Large intestine (tissue), 3 donors: ENCODE measurements at regions not wholly inside any gene's neighbourhood (a gene's known extent, or its start where the extent isn't known, plus 50 kb on each side); places are given as distances from the start of the nearest gene placed in this dataset.

ENCODE experiments used
- DNase-seq, 2 donors: peaks; one replicate each; pipeline versions ENCODE4 v3.0.0 to v3.0.0-alpha.2; 2013
- H3K27ac ChIP-seq: one replicate; pipeline ENCODE4 v1.5.1; 2013; ENCODE audit warnings: low read length
- H3K27me3 ChIP-seq: 2 replicates; pipeline ENCODE4 v1.6.1; 2013; ENCODE audit warnings: low read length; ENCODE audit not compliant: control insufficient read depth, insufficient read depth
- H3K36me3 ChIP-seq: 2 replicates; pipeline ENCODE4 v1.6.1; 2013; ENCODE audit warnings: low read length; ENCODE audit not compliant: control insufficient read depth, insufficient read depth
- H3K4me1 ChIP-seq: one replicate; pipeline ENCODE4 v1.6.1; 2013; ENCODE audit warnings: low read length; ENCODE audit not compliant: control insufficient read depth, insufficient read depth
- H3K4me3 ChIP-seq: one replicate; pipeline ENCODE4 v1.5.1; 2013; ENCODE audit warnings: low read length
- H3K9me3 ChIP-seq: one replicate; pipeline ENCODE4 v1.6.1; 2013; ENCODE audit warnings: mild to moderate bottlenecking, low read depth, low read length, moderate library complexity; ENCODE audit not compliant: control insufficient read depth
- WGBS: methylation state at CpG from one replicate; pipeline ENCODE4 v1.1.5; 2013; ENCODE audit warnings: low lambda C conversion rate; ENCODE audit not compliant: insufficient coverage; 5-methylcytosine and 5-hydroxymethylcytosine counted together

- DNase-seq, result no peak
- no peaks in the 10 kb centered on the region for H3K27me3 ChIP-seq
- no peak overlapping the region for H3K4me3 ChIP-seq
- H3K4me1 ChIP-seq, result no peaks in the 10 kb centered on the region
- no peaks in the 10 kb centered on the region for H3K36me3 ChIP-seq
- H3K9me3 ChIP-seq, result no peaks in the 10 kb centered on the region
- H3K27ac ChIP-seq, result no peak overlapping the region
Measured at GRCh38 chr3:80275120-80275519, 507.3 kb upstream of the ROBO1 start.

DNA sequence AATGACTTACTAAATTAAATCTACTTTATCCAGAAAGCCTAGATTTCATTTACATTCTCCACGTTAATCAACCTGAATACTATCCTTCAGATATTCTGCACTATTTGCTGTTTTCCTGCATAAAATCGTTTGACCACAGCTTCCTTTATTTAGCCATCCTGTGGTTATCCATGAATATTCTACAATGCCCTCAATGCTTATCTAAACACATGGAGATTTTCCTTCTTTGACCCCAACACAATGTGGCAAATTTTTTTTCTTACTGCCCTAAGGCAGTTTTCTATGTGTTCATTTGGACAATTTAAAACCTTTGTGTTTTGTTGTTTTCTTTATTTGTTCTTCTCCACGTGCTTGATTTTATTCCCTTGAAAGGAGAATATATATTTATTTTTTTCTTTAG lies 495.5 kb upstream of the ROBO1 start:
- H3K36me3 ChIP-seq, result no peaks in the 10 kb centered on the region
- WGBS, result 88% methylated on average over 3 of the region's 3 CpGs
- H3K27me3 ChIP-seq, result no peaks in the 10 kb centered on the region
- H3K9me3 ChIP-seq, result no peaks in the 10 kb centered on the region
- H3K4me1 ChIP-seq, result no peaks in the 10 kb centered on the region
- no peak for DNase-seq
- no peak overlapping the region for H3K4me3 ChIP-seq
- H3K27ac ChIP-seq, result no peak overlapping the region

GRCh38 chr3:80261082-80261481 lies 493.3 kb upstream of the ROBO1 start:
- H3K27me3 ChIP-seq, result no peaks in the 10 kb centered on the region
- H3K4me3 ChIP-seq, result no peak overlapping the region
- H3K4me1 ChIP-seq, result no peaks in the 10 kb centered on the region
- no peaks in the 10 kb centered on the region for H3K9me3 ChIP-seq
- no peak overlapping the region for H3K27ac ChIP-seq
- no peak for DNase-seq
- no peaks in the 10 kb centered on the region for H3K36me3 ChIP-seq

GRCh38 chr3:80259736-80260135 lies 491.9 kb upstream of the ROBO1 start:
- H3K4me3 ChIP-seq, result no peak overlapping the region
- 85% methylated on average over 2 of the region's 4 CpGs for WGBS
- no peak for DNase-seq
- H3K27ac ChIP-seq, result no peak overlapping the region
- H3K36me3 ChIP-seq, result no peaks in the 10 kb centered on the region
- H3K9me3 ChIP-seq, result no peaks in the 10 kb centered on the region
- no peaks in the 10 kb centered on the region for H3K4me1 ChIP-seq
- H3K27me3 ChIP-seq, result no peaks in the 10 kb centered on the region

DNA sequence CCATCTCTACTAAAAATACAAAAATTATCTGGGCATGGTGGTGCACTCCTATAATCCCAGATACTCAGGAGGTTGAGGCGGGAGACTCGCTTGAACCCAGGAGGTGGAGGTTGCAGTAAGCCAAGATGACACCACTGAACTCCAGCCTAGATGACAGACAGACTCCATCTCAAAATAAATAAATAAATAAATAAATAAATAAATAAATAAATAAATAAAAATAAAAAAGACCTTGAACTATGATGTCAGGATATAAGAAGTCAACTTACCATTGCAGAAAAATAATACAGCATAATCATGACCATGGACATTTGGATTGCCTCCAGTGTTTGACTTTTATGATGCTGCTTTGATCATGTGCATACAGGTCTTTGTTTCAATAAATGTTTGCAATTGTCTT lies 484.3 kb upstream of the ROBO1 start:
- no CpG with 5 or more reads among the region's 2 CpGs for WGBS

GRCh38 chr3:80247766-80248165 lies 480.0 kb upstream of the ROBO1 start:
- H3K9me3 ChIP-seq, result peaks cover 3% of the 10 kb centered on the region
- H3K27ac ChIP-seq, result no peak overlapping the region
- H3K4me1 ChIP-seq, result no peaks in the 10 kb centered on the region
- no peaks in the 10 kb centered on the region for H3K36me3 ChIP-seq
- no peaks in the 10 kb centered on the region for H3K27me3 ChIP-seq
- WGBS, result 100% methylated on average over 1 of the region's 3 CpGs
- no peak overlapping the region for H3K4me3 ChIP-seq
- no peak for DNase-seq

More for the DNA sequence above, 484.3 kb upstream of the ROBO1 start:
- H3K27ac ChIP-seq, result no peak overlapping the region
- DNase-seq, result no peak
- H3K27me3 ChIP-seq, result no peaks in the 10 kb centered on the region
- H3K36me3 ChIP-seq, result no peaks in the 10 kb centered on the region
- no peak overlapping the region for H3K4me3 ChIP-seq
- peaks cover 3% of the 10 kb centered on the region for H3K9me3 ChIP-seq
- H3K4me1 ChIP-seq, result no peaks in the 10 kb centered on the region

GRCh38 chr3:80244390-80244789 lies 476.6 kb upstream of the ROBO1 start:
- DNase-seq, result no peak
- 67% methylated on average over 3 of the region's 6 CpGs for WGBS
- H3K4me1 ChIP-seq, result no peaks in the 10 kb centered on the region

GRCh38 chr3:80241791-80242190 lies 474.0 kb upstream of the ROBO1 start:
- no peaks in the 10 kb centered on the region for H3K27me3 ChIP-seq

More at GRCh38 chr3:80244390-80244789, 476.6 kb upstream of the ROBO1 start:
- H3K4me3 ChIP-seq, result no peak overlapping the region
- no peaks in the 10 kb centered on the region for H3K36me3 ChIP-seq
- H3K9me3 ChIP-seq, result no peaks in the 10 kb centered on the region
- H3K27me3 ChIP-seq, result no peaks in the 10 kb centered on the region
- H3K27ac ChIP-seq, result no peak overlapping the region

DNA sequence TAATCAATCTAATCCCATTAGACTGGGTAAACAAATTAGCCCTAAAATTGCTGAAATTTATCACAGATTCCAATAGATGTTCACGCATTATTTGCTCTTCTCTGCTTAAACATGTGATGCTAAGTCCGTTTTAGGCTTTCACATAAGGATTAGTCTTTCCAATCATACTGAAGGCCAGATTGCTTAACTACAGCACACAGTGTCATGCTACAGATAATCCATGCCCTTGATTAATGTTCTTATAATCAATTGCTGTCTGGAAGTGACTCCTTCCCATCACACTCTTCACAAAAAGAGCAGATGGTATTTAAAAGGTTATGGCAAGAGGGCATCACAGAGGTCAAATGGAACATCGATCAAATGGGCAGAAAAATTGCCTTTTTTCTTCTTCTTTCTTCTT lies 471.5 kb upstream of the ROBO1 start:
- H3K36me3 ChIP-seq, result no peaks in the 10 kb centered on the region
- H3K27me3 ChIP-seq, result no peaks in the 10 kb centered on the region
- no peaks in the 10 kb centered on the region for H3K4me1 ChIP-seq
- no peak for DNase-seq
- no peaks in the 10 kb centered on the region for H3K9me3 ChIP-seq
- no peak overlapping the region for H3K4me3 ChIP-seq
- no peak overlapping the region for H3K27ac ChIP-seq
- 75% methylated on average over 2 of the region's 3 CpGs for WGBS

More at GRCh38 chr3:80241791-80242190, 474.0 kb upstream of the ROBO1 start:
- H3K4me1 ChIP-seq, result no peaks in the 10 kb centered on the region
- H3K9me3 ChIP-seq, result no peaks in the 10 kb centered on the region
- WGBS, result no CpG with 5 or more reads among the region's 1 CpG
- DNase-seq, result no peak
- H3K4me3 ChIP-seq, result no peak overlapping the region
- H3K36me3 ChIP-seq, result no peaks in the 10 kb centered on the region
- no peak overlapping the region for H3K27ac ChIP-seq

DNA sequence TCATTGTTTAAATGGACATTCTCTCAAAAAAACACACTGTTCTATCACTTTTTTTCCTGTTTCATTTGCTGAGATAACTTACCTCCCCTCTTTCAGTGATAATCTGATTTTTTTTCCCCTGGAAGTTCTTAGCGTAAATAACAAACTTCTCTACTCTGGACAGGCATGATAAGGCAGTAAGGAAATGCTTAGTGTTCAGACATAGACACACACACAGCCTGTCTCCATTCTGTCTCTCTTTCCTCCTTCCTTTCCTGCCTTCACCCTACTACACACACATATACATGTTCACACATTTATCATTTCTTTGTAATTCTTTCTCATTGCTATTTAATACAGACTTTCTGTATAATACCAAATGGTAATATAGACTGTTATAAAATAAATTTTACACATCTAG lies 470.8 kb upstream of the ROBO1 start:
- no peaks in the 10 kb centered on the region for H3K36me3 ChIP-seq

GRCh38 chr3:80238152-80238551 lies 470.4 kb upstream of the ROBO1 start:
- H3K9me3 ChIP-seq, result no peaks in the 10 kb centered on the region
- no peaks in the 10 kb centered on the region for H3K27me3 ChIP-seq
- H3K27ac ChIP-seq, result no peak overlapping the region
- H3K4me3 ChIP-seq, result no peak overlapping the region
- no peaks in the 10 kb centered on the region for H3K4me1 ChIP-seq
- no peaks in the 10 kb centered on the region for H3K36me3 ChIP-seq
- no peak for DNase-seq

More for the DNA sequence above, 470.8 kb upstream of the ROBO1 start:
- Histone ChIP-seq H3K4me1 (no peaks in the 10 kb centered on the region), H3K4me3 (no peak overlapping the region), H3K9me3 (no peaks in the 10 kb centered on the region), H3K27me3 (no peaks in the 10 kb centered on the region), H3K27ac (no peak overlapping the region)
- WGBS, result 17% methylated on average over 1 of the region's 1 CpG
- DNase-seq, result no peak
